ENCODE measurements at regions not wholly inside any gene's neighbourhood (a gene's known extent, or its start where the extent isn't known, plus 50 kb on each side); places are given as distances from the start of the nearest gene placed in this dataset.

- no peak for DNase-seq (ENCODE audit: low read depth in 2 of 2)
Observed at GRCh38 chr2:217037353-217037752, 177.5 kb upstream of the TNP1 start.

GRCh38 chr2:217035967-217036366 lies 176.1 kb upstream of the TNP1 start:
- no peak for DNase-seq (ENCODE audit: low read depth in 2 of 2)

- DNase-seq (ENCODE audit: low read depth in 2 of 2), result no peak
Observed at GRCh38 chr2:217033186-217033585, 173.3 kb upstream of the TNP1 start.

GRCh38 chr2:217031445-217031844 lies 171.6 kb upstream of the TNP1 start:
- DNase-seq (ENCODE audit: low read depth in 2 of 2), result no peak

- DNase-seq (ENCODE audit: low read depth in 2 of 2), result no peak
Observed at GRCh38 chr2:217030081-217030480, 170.2 kb upstream of the TNP1 start.

GRCh38 chr2:217028128-217028527 lies 168.3 kb upstream of the TNP1 start:
- no peak for DNase-seq (ENCODE audit: low read depth in 2 of 2)

GRCh38 chr2:217027414-217027813 lies 167.6 kb upstream of the TNP1 start:
- DNase-seq (ENCODE audit: low read depth in 2 of 2), result no peak

GRCh38 chr2:217026569-217026968 lies 166.7 kb upstream of the TNP1 start:
- DNase-seq (ENCODE audit: low read depth in 2 of 2), result no peak

- no peak for DNase-seq (ENCODE audit: low read depth in 2 of 2)
Observed at GRCh38 chr2:217026161-217026560, 166.3 kb upstream of the TNP1 start.

GRCh38 chr2:217023611-217024010 lies 163.7 kb upstream of the TNP1 start:
- DNase-seq (ENCODE audit: low read depth in 2 of 2), result no peak

GRCh38 chr2:217017456-217018252 lies 157.8 kb upstream of the TNP1 start:
- no peak for DNase-seq (ENCODE audit: low read depth in 2 of 2)

GRCh38 chr2:217016796-217017419 lies 157.0 kb upstream of the TNP1 start:
- DNase-seq (ENCODE audit: low read depth in 2 of 2), result no peak

GRCh38 chr2:217014328-217015105 lies 154.7 kb upstream of the TNP1 start:
- DNase-seq (ENCODE audit: low read depth in 2 of 2), result no peak

- no peak for DNase-seq (ENCODE audit: low read depth in 2 of 2)
Observed at GRCh38 chr2:217013926-217014325, 154.1 kb upstream of the TNP1 start.

- no peak for DNase-seq (ENCODE audit: low read depth in 2 of 2)
Observed at GRCh38 chr2:217011576-217011975, 151.7 kb upstream of the TNP1 start.

- no peak for DNase-seq (ENCODE audit: low read depth in 2 of 2)
Observed at GRCh38 chr2:217010173-217010572, 150.3 kb upstream of the TNP1 start.

- no peak for DNase-seq (ENCODE audit: low read depth in 2 of 2)
Observed at GRCh38 chr2:217008794-217009193, 148.9 kb upstream of the TNP1 start.

- no peak for DNase-seq (ENCODE audit: low read depth in 2 of 2)
Observed at GRCh38 chr2:217006217-217006616, 146.4 kb upstream of the TNP1 start.

GRCh38 chr2:217004656-217005055 lies 144.8 kb upstream of the TNP1 start:
- no peak for DNase-seq (ENCODE audit: low read depth in 2 of 2)

GRCh38 chr2:217001740-217002139 lies 141.9 kb upstream of the TNP1 start:
- no peak for DNase-seq (ENCODE audit: low read depth in 2 of 2)

GRCh38 chr2:217000406-217000805 lies 140.5 kb upstream of the TNP1 start:
- no peak for DNase-seq (ENCODE audit: low read depth in 2 of 2)

GRCh38 chr2:216996279-216996845 lies 136.5 kb upstream of the TNP1 start:
- DNase-seq (ENCODE audit: low read depth in 2 of 2), result no peak
